HG03066 (cell line): ENCODE measurements at regions not wholly inside any gene's neighbourhood (a gene's known extent, or its start where the extent isn't known, plus 50 kb on each side); places are given as distances from the start of the nearest gene placed in this dataset.
"Not testable (repeated sequence)": the region's sequence is repeated elsewhere in the genome, so short reads cannot be mapped to it uniquely, and the experiment has no call there.

ENCODE experiments used
- ATAC-seq: cut with Tn5 transposase; IDR thresholded peaks from one replicate; pipeline ENCODE4 v1.9.1; 2021; ENCODE audit warnings: low read depth; ENCODE audit not compliant: unreplicated experiment

DNA sequence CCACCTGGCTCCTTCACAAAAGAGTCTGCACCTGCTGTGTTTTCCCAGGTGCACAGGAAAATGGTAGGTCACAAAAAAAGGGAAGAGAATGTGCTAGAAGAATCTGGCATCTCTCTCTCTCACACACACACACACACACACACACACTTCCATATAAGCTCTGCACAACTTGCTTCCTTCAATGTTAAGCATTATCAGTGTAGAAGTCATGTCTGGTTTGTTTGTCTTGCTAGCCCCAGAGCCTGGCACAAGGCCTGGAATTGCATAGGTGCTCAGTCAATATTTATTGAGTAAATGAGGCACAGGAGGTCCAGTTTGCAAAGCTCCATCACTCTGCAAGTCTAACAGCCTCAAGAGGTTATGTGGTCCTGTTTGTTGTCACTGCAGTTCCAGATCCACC, 867.3 kb upstream of the AUTS2 start:
- ATAC-seq = no peak

DNA sequence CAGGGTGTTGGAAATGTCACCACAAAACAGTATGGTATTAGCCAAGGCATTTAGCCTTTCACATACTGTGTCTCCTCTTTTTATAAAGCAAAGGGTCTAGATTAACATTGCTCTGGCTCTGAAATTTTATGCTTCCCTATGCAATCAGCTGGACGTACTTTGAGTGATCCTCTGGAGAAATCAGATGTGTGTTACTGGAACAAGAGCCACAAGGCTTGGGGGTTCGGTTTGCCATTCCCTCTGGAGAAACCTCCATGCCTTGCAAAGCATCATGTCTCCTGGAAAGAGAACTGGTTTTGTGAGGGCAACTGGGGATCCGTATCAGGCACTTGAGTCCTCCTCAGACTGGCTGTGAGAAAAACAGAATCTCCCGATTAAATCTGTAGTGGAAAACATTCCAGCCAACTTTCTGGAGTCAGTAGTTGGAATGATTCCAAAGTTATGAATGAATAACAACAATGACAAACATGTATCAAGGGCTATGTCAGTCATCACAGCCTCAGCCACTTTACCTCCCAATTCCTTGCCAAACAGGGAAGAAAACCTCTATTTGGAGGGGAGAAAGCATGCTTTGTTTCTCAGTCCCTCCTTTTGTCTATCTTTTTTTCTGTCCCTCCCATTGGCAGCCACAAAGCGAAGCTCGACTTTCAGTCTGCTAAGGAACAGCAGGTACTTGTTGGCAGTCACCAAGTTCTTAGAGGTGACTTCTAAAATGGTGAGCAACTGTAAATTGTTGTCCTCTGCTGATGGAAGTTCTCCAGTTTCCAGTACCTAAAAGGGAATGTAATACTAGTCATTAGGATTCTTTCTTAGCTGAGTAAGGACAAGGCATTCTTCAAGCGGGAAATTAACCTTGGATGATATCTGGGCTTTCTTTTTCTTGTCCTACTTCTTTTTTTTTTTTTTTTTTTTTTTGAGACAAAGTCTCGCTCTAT, 864.8 kb upstream of the AUTS2 start:
- no peak for ATAC-seq

DNA sequence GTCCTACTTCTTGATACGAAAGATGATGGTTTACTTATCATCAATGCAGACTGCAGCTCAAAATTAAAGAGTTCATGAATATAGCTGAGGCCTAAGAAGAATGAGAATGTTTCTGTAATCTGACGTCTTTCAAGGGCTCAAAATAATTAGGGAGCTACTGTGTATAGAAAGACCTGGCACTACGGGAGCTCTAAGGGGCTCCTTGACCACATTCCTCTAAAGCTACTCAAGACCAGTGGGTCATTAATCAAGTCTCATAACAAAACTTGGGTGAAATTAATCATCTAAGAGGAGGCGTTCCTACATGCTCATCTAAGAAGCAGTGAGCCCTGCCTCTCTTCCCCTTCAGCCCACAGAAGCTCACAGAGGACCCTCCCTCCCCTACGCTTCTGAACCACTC, 863.8 kb upstream of the AUTS2 start:
- ATAC-seq = no peak

DNA sequence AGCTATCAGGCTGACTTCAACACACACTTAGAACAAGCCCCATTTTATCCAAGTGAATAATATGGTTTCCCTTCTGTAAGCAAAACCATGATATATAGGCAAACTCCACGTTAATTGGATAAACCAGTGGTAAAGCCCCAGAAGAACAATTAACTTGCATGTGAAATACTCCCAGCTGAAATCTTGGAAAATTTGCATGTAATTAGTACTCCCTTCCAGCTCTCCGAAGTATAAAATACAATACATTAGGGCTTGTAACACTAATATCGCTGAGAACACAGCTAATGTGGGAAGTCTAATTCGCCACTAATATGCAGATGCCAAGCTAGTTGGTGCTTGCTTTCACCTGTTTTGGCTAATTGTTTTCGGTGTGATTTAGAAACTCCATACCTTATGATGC, 859.0 kb upstream of the AUTS2 start:
- no peak for ATAC-seq

DNA sequence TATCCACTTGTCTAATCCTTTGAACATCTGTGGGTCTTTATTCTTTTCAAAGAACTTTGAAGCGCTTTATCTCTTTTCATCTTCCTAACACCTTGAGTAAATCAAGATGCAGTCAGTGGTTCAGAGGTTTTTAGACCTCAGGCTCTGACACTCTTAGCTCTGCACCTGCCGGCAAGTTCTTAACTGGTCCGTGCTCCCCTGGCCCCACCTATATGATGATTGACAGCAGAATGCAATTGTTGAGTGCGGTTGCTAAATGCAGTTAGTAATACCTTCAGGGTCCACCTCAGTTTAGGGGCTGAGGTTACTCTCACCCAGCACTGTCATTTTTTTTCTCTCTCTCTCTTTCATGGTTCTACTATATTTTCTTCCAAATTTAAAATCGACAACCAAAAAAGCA, 854.2 kb upstream of the AUTS2 start:
- ATAC-seq = no peak

DNA sequence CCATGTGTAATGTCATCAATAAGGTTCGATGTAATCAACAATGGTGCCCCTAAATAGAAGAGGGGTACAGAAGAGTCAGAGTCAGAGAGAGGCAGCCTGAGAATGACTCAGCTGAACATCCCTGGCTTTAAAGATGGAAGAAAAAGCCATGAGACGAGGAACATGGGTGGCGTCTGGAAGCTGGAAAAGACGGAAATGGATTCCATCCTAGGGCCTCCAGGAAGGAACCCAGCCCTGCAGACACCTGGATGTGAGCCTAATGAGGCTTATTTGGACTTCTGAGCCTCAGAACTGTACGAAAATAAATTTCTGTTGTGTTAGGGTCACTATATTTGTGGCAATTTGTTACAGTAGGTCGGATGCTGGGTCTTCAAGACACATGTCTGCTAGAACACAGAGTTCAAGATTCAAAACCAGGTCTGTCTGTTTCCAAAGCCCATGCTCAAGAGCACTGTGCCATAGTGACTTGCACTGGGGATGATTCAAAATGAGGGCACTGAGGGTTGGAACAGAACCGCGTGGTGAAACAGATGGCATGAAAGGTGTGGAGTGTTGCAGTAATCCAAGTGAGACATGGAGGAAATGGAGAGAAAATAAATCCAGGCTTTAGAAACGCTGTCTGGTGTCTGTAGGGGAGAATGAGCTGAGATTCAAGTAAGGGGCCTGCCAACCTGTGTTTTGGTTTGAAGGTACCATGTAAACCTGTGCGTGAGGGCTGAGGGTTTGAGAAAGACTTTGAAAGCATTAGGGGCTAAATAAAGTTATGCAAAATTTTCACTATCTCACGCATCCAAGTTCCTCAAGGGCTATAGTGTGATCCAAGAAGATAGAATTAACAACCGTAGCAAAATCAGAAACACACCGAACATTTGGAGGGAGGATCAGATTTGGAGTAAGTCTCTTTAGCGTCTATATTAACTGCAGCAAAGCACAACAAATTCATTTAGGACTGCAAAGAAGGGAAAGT, 849.1 kb upstream of the AUTS2 start:
- no peak for ATAC-seq

DNA sequence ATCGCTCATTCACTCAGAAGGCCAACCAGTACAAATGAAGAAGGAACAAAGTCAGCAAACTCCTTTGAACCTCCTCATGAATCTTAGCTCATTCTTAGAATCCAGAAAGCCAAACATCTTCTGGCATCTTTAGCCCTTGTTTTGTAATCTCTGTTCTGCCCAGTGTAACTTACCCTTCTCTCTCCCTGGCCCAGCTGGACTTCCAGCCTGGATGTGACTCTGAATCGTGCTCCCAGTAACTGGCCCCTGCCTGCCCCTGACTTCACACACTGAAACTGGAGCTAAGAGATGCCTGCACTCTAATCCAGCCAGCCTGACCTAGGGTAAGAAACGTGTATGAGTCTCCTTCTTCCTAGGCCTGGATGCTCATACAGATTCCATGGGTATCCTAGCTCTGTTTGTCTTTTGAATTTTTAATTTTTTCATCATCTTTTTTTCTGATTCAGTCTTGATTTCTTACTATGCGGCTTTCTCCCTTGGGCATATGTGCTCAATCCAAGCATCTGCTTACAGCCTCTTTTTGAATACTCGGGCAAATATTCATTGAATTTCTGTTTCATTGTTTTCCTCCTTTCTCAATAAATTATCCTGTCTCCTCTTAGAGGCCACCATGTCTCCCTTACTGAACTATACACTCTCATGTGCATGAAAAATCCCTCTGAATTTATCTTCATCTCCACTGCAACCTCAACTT, 845.6 kb upstream of the AUTS2 start:
- ATAC-seq = no peak

DNA sequence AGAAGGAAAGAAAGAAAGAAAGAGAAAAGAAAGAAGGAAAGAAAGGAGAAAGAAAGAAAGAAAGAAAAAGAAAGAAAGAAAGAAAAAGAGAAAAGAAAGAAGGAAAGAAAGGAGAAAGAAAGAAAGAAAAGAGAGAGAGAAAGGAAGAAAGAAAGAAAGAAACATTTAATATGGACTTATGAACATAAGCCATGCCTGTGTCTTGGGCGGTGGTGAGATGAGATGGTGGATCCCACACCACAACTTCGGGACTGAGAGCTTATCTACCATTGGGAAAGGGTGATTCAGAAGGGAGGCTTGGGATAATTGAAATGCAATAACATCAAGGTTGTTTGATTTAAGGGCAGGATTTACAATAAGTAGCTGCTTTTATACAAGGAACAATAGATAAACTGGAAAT, 843.9 kb upstream of the AUTS2 start:
- ATAC-seq = no peak

DNA sequence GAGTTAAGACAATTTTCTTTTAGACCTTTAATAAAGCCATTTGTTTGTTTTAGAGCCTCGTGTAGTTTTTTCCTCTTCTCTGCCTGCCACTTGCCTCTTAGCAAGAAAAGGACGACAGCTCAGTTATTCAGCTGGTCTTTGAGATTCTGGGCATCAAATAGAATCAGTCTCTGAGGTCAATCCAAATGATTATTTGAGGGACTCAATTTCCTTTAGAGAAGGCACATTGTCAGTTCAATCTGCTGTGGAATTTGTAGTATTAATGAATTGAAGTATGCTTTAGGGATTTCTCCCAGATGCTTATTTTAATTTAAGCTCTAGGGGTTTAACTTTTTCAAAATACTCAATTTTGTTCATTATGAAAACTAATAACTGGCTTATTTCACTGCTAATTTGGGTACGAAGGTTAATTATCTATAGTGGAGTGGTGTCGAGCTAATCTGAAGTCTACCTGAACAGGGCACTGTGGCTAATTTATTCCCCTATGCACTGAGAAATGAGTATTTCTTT, 841.2 kb upstream of the AUTS2 start:
- ATAC-seq = no peak

DNA sequence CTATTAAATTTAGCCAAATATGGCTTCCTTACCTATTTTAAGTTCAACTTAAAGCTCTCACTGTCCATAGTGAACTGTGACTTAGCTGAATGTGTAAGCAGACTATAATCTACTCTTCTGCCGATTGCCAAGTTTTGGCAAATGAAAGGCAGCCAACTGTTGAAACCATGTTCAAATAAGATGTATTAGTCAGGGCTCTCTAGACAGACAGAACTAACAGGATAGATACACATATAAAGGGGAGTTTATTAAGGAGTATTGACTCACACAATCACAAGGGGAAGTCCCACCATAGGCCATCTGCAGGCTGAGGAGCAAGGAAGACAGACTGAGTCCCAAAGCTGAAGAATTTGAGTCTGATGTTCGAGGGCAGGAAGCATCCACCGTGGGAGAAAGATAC, 837.7 kb upstream of the AUTS2 start:
- ATAC-seq = no peak

DNA sequence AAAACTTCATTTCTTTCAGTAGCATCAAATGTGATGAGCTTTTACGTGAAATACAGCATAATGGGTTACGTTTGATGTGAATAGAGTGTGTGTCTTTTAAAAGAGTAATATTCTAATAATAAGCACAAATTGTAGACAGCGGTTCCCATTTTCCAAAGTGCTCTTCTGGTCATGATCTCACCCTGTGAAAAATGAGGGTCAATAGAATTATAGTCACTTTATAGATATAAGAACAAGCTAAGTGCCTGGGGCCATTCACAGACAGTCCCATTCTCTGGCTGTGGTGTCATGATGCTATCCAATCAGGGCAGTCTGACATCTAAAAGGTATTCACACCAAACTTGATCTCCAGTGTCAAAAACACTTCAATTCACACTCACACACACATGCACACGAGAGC, 830.8 kb upstream of the AUTS2 start:
- ATAC-seq = no peak

DNA sequence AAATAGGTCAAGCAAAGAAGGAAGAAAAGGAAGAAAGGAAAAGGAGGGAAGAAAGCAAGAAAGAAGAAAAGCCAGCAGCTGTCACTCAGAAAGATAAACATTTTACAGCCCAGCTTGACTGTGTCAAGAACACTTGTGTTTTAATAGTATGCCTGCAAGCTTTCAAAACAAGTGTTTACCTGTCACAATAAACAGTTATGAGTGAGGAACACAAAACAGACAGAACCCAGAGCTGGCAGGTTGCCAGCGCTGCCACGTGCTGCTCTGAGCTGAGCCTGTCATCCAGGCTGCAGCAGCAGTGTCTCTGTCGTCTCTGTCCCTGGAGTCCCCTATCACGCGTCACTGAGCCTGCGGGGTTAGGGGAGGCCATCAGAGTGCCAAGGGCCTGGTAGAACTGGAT, 827.6 kb upstream of the AUTS2 start:
- no peak for ATAC-seq

DNA sequence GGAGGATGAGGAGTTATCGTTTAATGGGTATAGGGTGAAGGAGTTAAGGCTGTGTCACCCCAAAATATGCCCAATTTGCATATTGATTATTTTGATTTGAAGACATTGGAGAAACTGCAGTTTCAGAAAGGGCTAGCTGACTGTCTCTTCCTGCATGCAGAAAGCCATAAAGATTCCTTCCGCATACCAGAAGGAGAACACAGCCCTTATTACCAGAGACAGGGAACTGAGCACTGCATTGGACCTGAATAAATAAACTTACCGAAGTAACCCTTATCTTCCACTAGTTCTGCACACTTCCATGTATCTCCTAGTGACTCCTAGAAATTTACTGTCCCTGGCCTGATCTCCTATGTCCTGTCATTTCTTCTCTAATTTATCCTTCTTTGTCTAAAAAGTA, 821.9 kb upstream of the AUTS2 start:
- no peak for ATAC-seq

DNA sequence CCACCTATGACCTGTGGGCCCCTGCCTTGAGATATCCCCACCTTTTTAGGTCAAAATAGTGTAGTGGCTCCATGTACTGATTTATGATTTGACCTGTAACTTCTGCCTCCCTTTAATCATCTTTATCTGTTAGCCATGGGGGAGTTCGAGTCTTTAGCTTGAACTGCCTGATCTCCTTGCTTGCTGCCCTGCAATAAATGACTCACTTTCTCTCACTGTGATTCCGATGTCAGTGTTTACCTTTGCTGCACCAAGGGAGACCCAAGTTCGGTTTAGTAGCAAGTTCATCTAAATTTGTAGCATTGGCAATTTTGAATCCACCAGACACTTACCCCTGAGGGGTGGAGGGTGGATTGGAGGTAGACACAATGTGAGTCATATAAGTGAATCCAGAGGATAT, 814.6 kb upstream of the AUTS2 start:
- no peak for ATAC-seq

DNA sequence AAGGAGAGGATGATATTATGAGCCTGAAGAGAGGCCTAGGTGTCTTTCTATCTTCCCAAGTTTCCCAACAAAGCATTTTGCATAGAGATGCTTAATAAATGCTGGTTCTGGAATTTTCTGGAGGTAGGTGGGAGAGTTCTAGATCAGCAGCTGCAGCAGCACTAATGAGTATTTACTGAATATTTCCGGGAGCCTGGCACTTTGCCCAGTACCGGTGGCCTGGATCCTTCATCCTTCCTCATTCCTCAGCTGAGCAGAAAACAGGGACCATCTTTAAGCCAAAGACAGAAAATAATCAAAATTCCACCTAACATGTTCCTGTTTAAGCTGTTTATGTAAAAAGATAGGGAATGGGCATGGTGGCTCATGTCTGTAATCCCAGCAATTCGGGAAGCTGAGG, 813.2 kb upstream of the AUTS2 start:
- ATAC-seq = no peak

DNA sequence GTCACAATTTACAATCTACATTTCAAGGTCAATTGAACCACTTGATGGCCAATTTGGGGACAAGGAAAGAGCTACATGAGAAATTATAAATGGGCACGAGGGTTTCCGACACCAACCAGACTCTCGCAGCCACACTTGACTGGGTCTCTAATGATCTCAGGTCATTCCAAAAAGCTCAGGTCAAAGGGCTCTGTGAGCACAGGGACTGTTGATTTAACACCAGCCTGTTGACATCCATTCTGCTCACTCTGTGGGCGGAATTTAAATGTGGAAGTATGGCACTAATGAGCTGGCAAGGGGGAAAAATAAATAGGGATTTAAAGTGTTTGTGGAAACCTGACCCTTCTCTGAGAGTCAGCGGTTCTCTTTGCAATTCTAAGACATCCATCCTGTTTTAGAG, 810.7 kb upstream of the AUTS2 start:
- ATAC-seq = no peak

DNA sequence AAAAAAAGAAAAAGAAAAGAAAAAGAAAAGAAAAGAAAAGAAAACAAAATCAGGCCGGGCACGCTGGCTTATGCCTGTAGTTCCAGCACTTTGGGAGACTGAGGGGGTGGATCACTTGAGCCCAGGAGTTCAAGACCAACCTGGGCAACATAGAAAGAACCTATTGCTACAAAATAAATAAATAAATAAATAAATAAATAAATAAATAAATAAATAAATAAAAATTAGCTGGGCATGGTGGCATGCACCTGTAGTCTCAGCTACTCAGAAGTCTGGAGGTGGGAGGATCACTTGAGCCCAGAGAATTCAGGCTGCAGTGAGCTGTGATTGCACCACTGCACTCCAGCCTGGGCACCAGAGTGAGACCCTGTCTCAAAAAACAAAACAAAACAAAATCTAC, 809.7 kb upstream of the AUTS2 start:
- not testable (repeated sequence) for ATAC-seq

DNA sequence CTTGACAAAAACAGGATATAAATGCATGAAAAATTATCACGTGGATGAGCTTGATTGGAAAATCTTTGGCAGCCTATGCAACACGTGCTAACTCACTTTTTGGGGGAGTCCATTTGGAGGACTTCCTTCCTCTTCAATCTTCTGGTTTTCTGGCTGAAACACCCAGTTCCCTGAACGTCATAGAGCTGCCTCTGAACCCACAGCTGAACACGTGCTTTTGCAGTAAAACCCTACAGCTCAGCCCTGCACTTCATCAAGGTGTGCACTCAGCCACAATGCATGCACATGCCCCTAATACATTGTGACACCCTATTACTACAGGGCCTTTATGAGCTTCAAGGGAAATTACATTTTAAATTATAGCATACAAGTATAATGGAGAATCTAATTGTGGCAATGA, 808.7 kb upstream of the AUTS2 start:
- no peak for ATAC-seq

DNA sequence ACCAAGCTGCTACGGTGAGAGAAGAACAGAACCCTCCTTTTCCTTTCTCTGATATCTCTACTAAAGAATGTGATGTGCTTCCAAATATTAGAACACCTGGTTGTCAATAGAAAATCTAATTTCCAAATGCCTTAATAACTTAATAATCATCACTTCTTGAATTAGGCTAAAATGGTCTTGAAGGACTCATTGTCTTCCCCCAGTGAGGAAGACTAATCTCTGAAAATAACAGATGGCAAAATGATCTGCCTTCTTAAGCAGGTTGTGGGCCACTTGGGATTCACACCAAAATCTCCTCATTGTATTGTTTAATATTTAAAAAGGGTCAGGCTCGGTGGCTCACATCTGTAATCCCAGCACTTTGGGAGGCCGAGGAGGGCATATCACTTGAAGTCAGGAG, 805.9 kb upstream of the AUTS2 start:
- ATAC-seq = no peak

DNA sequence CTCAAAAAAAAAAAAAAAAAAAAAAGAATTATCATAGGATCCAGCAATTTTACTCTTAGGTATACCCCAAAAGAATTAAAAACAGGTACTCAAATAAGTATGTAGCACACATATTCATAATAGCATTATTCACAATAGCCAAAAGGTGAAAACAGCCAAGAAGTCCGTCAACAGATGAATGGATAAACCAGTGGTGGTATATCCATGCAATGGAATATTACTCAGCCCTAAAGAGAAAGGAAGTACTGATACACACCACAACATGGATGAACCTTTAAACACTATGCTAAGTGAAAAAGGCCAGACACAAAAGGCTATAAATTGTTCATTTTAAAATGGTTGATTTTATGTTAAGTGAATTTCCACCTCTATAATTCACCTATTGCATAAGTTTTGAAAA, 804.8 kb upstream of the AUTS2 start:
- no peak for ATAC-seq

DNA sequence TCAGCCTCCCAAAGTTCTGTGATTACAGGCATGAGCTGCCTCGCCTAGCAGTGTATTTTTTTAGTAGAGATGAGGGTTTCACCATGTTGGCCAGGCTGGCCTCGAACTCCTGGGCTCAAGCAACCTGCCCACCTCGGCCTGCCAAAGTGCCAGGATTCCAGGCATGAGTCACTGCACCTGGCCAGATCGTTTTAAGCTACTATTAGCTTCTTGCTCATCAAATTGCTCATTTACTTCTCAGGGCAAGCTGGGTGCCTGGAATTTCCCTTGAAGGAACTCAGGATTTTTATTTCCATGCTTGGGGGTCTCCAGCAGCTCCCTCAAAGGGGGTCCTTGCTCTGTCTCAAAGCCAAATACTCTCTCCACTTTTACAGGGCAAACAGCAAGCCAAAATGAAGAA, 798.0 kb upstream of the AUTS2 start:
- no peak for ATAC-seq
